Liver (tissue), 3 donors: ENCODE measurements at regions not wholly inside any gene's neighbourhood (a gene's known extent, or its start where the extent isn't known, plus 50 kb on each side); places are given as distances from the start of the nearest gene placed in this dataset.

Experiments used
- ATF3 ChIP-seq: IDR thresholded peaks from 2 replicates; pipeline ENCODE4 v1.6.1; 2016; ENCODE audit warnings: antibody characterized with exemption
- CTCF ChIP-seq: fragments of 150-350 bp; IDR thresholded peaks from 2 replicates; pipeline ENCODE4 v1.5.1; 2017; ENCODE audit warnings: improper control_type of control experiment, low read depth, low read length; ENCODE audit not compliant: missing input control
- GABPA ChIP-seq, 2 donors: IDR thresholded peaks in 1 of 2; conservative IDR thresholded peaks in 1 of 2; 2 replicates each; pipeline ENCODE4 v1.6.1; 2016; ENCODE audit warnings: antibody characterized with exemption in 2 of 2, mild to moderate bottlenecking in 1 of 2, moderate library complexity in 1 of 2
- JUND ChIP-seq, 2 donors: IDR thresholded peaks; 2 replicates each; pipeline ENCODE4 v1.6.1; 2016; ENCODE audit warnings: antibody characterized with exemption in 2 of 2
- MAX ChIP-seq: IDR thresholded peaks from 2 replicates; pipeline ENCODE4 v1.6.1; 2016; ENCODE audit warnings: antibody characterized with exemption
- RAD21 ChIP-seq, 2 donors: IDR thresholded peaks; 2 replicates each; pipeline ENCODE4 v1.6.1; 2016; ENCODE audit warnings: antibody characterized with exemption in 2 of 2, mild to moderate bottlenecking in 2 of 2
- REST ChIP-seq: IDR thresholded peaks from 2 replicates; pipeline ENCODE4 v1.6.1; 2016; ENCODE audit warnings: antibody characterized with exemption, mild to moderate bottlenecking
- SP1 ChIP-seq: IDR thresholded peaks from 2 replicates; pipeline ENCODE4 v1.6.1; 2018; ENCODE audit warnings: antibody characterized with exemption, mild to moderate bottlenecking
- TAF1 ChIP-seq: conservative IDR thresholded peaks from 2 replicates; pipeline ENCODE4 v1.6.1; 2016; ENCODE audit warnings: antibody characterized with exemption, mild to moderate bottlenecking
- YY1 ChIP-seq: IDR thresholded peaks from 2 replicates; pipeline ENCODE4 v1.6.1; 2016; ENCODE audit warnings: antibody characterized with exemption, mild to moderate bottlenecking
- ZBTB33 ChIP-seq: IDR thresholded peaks from 2 replicates; pipeline ENCODE4 v1.6.1; 2016; ENCODE audit warnings: antibody characterized with exemption
- donor health status: healthy.
- donor health status: healthy.

- TF ChIP-seq CTCF (no peak), JUND (IDR thresholded peaks at IDR 0.05) (no peak), ZBTB33 (no peak), SP1 (no peak), RAD21 (IDR thresholded peaks at IDR 0.05) (no peak), YY1 (no peak), REST (no peak), MAX (no peak), GABPA (IDR thresholded peaks at IDR 0.05 in 1 of 2, conservative IDR thresholded peaks at IDR 0.05 in 1 of 2) (no peak), ATF3 (no peak), TAF1 (no peak)
These were observed 1104.6 kb downstream of the SORCS3 start for GRCh38 chr10:105745596-105746148.
